CD4-positive, alpha-beta memory T cell (primary cell): ENCODE measurements at regions not wholly inside any gene's neighbourhood (a gene's known extent, or its start where the extent isn't known, plus 50 kb on each side); places are given as distances from the start of the nearest gene placed in this dataset.

ENCODE experiments used
- CTCF ChIA-PET: fragments of 350-600 bp; sonication (Branson Sonifier 250); formaldehyde crosslinking; loops from one replicate; lab custom pipeline; 2021; ENCODE audit warnings: inconsistent platforms; ENCODE audit not compliant: partially characterized antibody; lab: Charles Lee
- POLR2A ChIA-PET: fragments of 350-600 bp; sonication (Branson Sonifier 250); formaldehyde crosslinking; loops from one replicate; lab custom pipeline; 2021; ENCODE audit not compliant: partially characterized antibody; lab: Charles Lee
- DNase-seq, 5 donors: peaks; one replicate each; pipeline versions ENCODE4 v3.0.0 to v3.0.0-alpha.2; 2020 to 2022; ENCODE audit warnings: mixed read lengths in 1 of 5
- H3K27ac ChIP-seq: one replicate; pipeline ENCODE4 v1.7.0; 2013; ENCODE audit warnings: low read depth, low read length
- H3K27me3 ChIP-seq: 2 replicates; pipeline ENCODE4 v1.7.0; 2013; ENCODE audit warnings: mild to moderate bottlenecking, low read length, moderate library complexity; ENCODE audit not compliant: insufficient read depth
- H3K36me3 ChIP-seq: 2 replicates; pipeline ENCODE4 v1.7.0; 2013; ENCODE audit warnings: mild to moderate bottlenecking, low read length, moderate library complexity; ENCODE audit not compliant: insufficient read depth
- H3K4me1 ChIP-seq: 2 replicates; pipeline ENCODE4 v1.7.0; 2013; ENCODE audit warnings: mild to moderate bottlenecking, low read length, moderate library complexity; ENCODE audit not compliant: insufficient read depth
- H3K4me3 ChIP-seq, 2 donors: one replicate each; pipeline ENCODE4 v1.7.0; 2013; ENCODE audit warnings: low read length in 2 of 2, mild to moderate bottlenecking in 1 of 2
- H3K9me3 ChIP-seq, 2 donors: one replicate each; pipeline ENCODE4 v1.7.0; 2013; ENCODE audit warnings: low read length in 2 of 2, control low read depth in 1 of 2; ENCODE audit not compliant: control insufficient read depth in 1 of 2
- H3K27ac Mint-ChIP-seq, 7 donors: one replicate each; pipeline ENCODE4 v1.8.0; 2020 to 2021; ENCODE audit warnings: mixed read lengths in 7 of 7, mild to moderate bottlenecking in 6 of 7, inconsistent platforms in 3 of 7, moderate library complexity in 3 of 7
- H3K27me3 Mint-ChIP-seq, 2 donors: one replicate each; pipeline ENCODE4 v1.8.0; 2020 to 2021; ENCODE audit warnings: mixed read lengths in 2 of 2
- H3K36me3 Mint-ChIP-seq, 2 donors: one replicate each; pipeline ENCODE4 v1.8.0; 2020 to 2021; ENCODE audit warnings: mixed read lengths in 2 of 2, inconsistent platforms in 1 of 2, mild to moderate bottlenecking in 1 of 2
- H3K4me1 Mint-ChIP-seq, 4 donors: one replicate each; pipeline ENCODE4 v1.8.0; 2020 to 2021; ENCODE audit warnings: mixed read lengths in 4 of 4, mild to moderate bottlenecking in 1 of 4
- H3K4me3 Mint-ChIP-seq, 8 donors: one replicate each; pipeline ENCODE4 v1.8.0; 2020 to 2021; ENCODE audit warnings: mixed read lengths in 8 of 8, mild to moderate bottlenecking in 7 of 8, moderate library complexity in 6 of 8, inconsistent platforms in 3 of 8
- H3K9me3 Mint-ChIP-seq, 8 donors: one replicate each; pipeline ENCODE4 v1.8.0; 2020 to 2021; ENCODE audit warnings: mixed read lengths in 8 of 8, mild to moderate bottlenecking in 5 of 8, inconsistent platforms in 3 of 8, moderate library complexity in 1 of 8
- intact Hi-C: fragments of 100-400 bp; cut with micrococcal nuclease; formaldehyde crosslinking; loops from one replicate; pipeline ENCODE4 v1.15.1; 2023

DNA sequence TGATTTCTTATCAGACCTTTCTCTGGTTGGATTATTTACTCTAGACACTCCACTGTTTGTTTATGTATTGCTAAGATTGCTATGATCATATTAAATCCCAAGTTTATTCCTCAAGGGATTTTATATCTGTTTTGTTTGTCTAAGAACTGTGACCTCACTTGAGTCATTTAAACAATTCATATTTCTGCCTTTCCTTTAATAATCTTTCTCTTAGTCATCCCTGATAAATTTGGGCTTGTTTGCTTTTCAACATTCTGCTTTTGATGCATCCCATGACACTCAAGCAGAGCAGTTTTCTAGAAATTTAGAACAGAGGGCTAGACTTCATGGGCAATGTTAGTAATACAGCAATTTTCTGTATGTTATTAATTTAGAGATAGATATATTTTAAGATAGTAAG lies 231.6 kb upstream of the TNC start:
- intact Hi-C loops, result no loop called here
- DNase-seq, result no peak
- H3K4me1 ChIP-seq, result no peaks in the 10 kb centered on the region
- peaks cover 0 to 8% (median 2%) of the 10 kb centered on the region in 4 donors for H3K4me1 Mint-ChIP-seq
- no peak overlapping the region for H3K27ac Mint-ChIP-seq
- peaks cover 0 to 7% (median 4%) of the 10 kb centered on the region in 8 donors for H3K9me3 Mint-ChIP-seq
- ChIA-PET POLR2A (no interaction called here), CTCF (no interaction called here)
- no peaks in the 10 kb centered on the region for H3K36me3 Mint-ChIP-seq
- peaks cover 0 to 3% of the 10 kb centered on the region in 2 donors for H3K27me3 Mint-ChIP-seq
- no peaks in the 10 kb centered on the region for H3K36me3 ChIP-seq
- no peak overlapping the region for H3K27ac ChIP-seq
- H3K4me3 Mint-ChIP-seq, result no peak overlapping the region
- no peaks in the 10 kb centered on the region for H3K9me3 ChIP-seq
- H3K4me3 ChIP-seq, result no peak overlapping the region
- no peaks in the 10 kb centered on the region for H3K27me3 ChIP-seq

DNA sequence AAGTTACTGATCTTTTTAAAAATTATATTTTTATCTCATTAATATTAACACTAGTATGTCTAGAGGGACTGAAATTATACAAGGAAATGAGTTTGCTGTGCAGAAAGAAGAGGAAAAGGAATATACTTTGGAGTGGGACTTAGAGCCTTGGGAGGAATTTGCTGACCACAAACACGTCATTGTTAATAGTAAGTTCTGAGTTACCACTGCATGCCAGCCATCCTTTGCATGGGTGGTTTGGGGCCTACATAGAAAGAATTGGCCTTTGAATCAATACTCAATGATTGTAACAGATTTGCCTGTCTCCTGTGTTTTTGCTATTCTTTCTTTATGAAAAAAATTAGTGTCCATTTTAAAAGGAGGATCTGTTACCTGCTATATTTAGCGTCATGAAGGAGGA lies 232.6 kb upstream of the TNC start:
- intact Hi-C loops, result no loop called here
- Mint-ChIP-seq H3K27me3 (peaks cover 0 to 3% of the 10 kb centered on the region in 2 donors), H3K36me3 (no peaks in the 10 kb centered on the region), H3K27ac (no peak overlapping the region), H3K4me3 (no peak overlapping the region), H3K4me1 (peaks cover 0 to 8% (median 2%) of the 10 kb centered on the region in 4 donors), H3K9me3 (peaks cover 0 to 7% (median 4%) of the 10 kb centered on the region in 8 donors)
- Histone ChIP-seq H3K36me3 (no peaks in the 10 kb centered on the region), H3K4me1 (no peaks in the 10 kb centered on the region), H3K27me3 (no peaks in the 10 kb centered on the region), H3K9me3 (no peaks in the 10 kb centered on the region), H3K4me3 (no peak overlapping the region), H3K27ac (no peak overlapping the region)
- CTCF ChIA-PET, result no interaction called here
- POLR2A ChIA-PET, result no interaction called here
- DNase-seq, result no peak

DNA sequence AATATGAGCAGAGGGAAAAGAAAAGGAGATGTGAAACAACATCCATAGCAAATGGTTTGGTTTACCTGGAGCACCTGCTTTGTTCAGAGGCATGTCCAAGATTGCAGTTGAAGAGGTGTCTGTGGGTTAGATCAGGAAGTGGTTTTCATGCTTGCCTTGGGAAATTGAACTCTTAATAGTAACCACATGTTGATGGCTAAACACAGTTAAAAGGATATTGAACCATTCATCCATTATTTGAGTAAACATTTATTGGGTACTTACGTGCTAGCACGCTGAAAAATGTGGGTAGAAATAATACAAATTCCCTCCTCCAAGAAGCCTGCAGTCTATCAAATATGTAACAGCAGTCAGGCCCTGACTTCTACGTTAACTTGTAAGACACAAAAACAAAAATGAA lies 235.7 kb upstream of the TNC start:
- H3K9me3 ChIP-seq, result no peaks in the 10 kb centered on the region
- Mint-ChIP-seq H3K27ac (no peak overlapping the region), H3K36me3 (no peaks in the 10 kb centered on the region), H3K4me1 (peaks cover 0 to 8% (median 2%) of the 10 kb centered on the region in 4 donors), H3K9me3 (peaks cover 0 to 3% (median 0%) of the 10 kb centered on the region in 8 donors), H3K27me3 (peaks cover 2 to 4% of the 10 kb centered on the region in 2 donors), H3K4me3 (no peak overlapping the region)
- H3K4me1 ChIP-seq, result no peaks in the 10 kb centered on the region
- no peaks in the 10 kb centered on the region for H3K36me3 ChIP-seq
- intact Hi-C loops, result no loop called here
- H3K4me3 ChIP-seq, result no peak overlapping the region
- H3K27me3 ChIP-seq, result no peaks in the 10 kb centered on the region
- CTCF ChIA-PET, result no interaction called here
- H3K27ac ChIP-seq, result no peak overlapping the region
- POLR2A ChIA-PET, result no interaction called here
- DNase-seq, result no peak

DNA sequence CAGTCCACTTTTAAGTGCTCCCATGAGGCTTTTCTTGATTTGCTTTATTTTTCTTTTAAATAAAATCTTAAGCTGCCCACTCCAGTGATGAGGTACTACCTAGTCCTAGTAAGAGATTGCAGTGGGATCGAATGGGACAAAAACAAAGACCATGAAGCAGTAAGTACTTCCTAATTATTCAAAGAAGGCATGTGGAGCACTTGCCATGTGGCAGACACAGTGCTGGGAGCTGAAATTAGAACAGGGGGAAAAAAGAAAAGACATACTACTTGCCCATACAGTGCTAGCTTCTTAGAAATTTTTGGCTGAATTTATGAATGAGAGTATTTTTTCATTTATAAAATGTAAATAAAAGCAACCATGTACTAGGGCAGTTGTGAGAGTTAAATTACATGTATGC lies 239.9 kb upstream of the TNC start:
- Histone ChIP-seq H3K9me3 (no peaks in the 10 kb centered on the region), H3K36me3 (no peaks in the 10 kb centered on the region), H3K4me3 (no peak overlapping the region), H3K27ac (no peak overlapping the region), H3K27me3 (no peaks in the 10 kb centered on the region), H3K4me1 (no peaks in the 10 kb centered on the region)
- ChIA-PET POLR2A (no interaction called here), CTCF (no interaction called here)
- intact Hi-C loops, result no loop called here
- H3K4me3 Mint-ChIP-seq, result no peak overlapping the region
- H3K27me3 Mint-ChIP-seq, result peaks cover 2 to 4% of the 10 kb centered on the region in 2 donors
- peaks cover 0 to 8% (median 2%) of the 10 kb centered on the region in 4 donors for H3K4me1 Mint-ChIP-seq
- no peaks in the 10 kb centered on the region for H3K36me3 Mint-ChIP-seq
- peaks cover 0 to 3% (median 0%) of the 10 kb centered on the region in 8 donors for H3K9me3 Mint-ChIP-seq
- no peak for DNase-seq
- H3K27ac Mint-ChIP-seq, result no peak overlapping the region

DNA sequence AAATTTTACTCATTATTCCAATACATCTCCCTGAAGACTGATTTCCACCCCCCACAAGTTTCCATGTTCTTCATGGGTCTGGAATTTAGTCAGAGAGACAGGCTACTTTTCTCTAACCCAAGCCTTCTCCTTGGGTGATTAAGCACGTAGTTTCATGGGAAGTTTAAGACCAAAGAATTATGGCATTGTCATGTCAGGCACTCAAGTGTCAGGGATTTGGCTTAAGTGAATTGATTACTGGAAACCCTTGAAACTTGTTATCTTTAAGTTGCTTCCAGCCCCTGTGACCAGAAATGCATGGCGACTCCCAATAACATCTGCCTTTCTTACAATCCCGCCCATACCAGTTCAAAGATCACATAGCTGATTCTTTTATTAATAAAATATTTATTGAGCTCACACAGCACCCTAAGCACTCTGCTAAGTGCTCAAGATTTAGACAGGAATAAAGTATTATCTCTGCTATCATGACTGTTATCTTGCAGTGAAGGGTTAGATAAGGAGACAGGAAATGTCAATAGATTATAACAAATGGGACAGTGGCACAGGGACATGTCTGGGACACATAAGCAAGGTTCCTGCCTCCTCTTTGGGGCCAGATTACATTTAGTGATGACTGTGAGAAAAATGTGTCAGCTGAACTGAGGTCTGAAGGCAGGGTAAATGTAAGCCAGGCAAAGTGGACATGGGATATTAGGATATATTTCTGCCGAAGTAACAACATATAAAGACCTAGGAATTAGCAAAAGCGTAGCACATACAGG lies 241.2 kb upstream of the TNC start:
- Mint-ChIP-seq H3K27ac (no peak overlapping the region), H3K4me3 (no peak overlapping the region), H3K27me3 (peaks cover 4% of the 10 kb centered on the region in 2 donors), H3K4me1 (no peaks in the 10 kb centered on the region), H3K36me3 (no peaks in the 10 kb centered on the region), H3K9me3 (peaks cover 0 to 2% (median 0%) of the 10 kb centered on the region in 8 donors)
- no peaks in the 10 kb centered on the region for H3K4me1 ChIP-seq
- ChIA-PET CTCF (no interaction called here), POLR2A (no interaction called here)
- H3K36me3 ChIP-seq, result no peaks in the 10 kb centered on the region
- no peak overlapping the region for H3K4me3 ChIP-seq
- H3K27ac ChIP-seq, result no peak overlapping the region
- H3K27me3 ChIP-seq, result no peaks in the 10 kb centered on the region
- intact Hi-C loops, result no loop called here
- H3K9me3 ChIP-seq, result no peaks in the 10 kb centered on the region
- no peak for DNase-seq

DNA sequence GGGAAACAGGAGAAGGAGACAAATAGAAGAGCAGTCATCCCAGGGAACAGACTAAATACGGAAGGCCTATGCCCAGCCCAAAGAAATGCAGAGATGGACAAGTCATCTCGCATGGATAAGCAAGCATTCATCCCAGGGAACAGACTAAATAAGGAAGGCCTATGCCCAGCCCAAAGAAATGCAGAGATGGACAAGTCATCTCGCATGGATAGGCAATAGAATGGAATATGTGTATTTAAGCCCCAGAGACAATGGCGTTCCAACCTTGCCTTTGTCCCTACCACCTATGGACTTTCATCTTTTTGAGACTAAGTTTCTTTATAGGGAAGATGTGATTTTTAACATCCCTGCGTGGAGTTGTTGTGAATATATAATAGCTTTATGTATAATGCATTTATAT lies 242.2 kb upstream of the TNC start:
- Mint-ChIP-seq H3K9me3 (peaks cover 0 to 2% (median 0%) of the 10 kb centered on the region in 8 donors), H3K4me3 (no peak overlapping the region), H3K27ac (no peak overlapping the region), H3K36me3 (no peaks in the 10 kb centered on the region), H3K4me1 (no peaks in the 10 kb centered on the region), H3K27me3 (peaks cover 4% of the 10 kb centered on the region in 2 donors)
- Histone ChIP-seq H3K9me3 (no peaks in the 10 kb centered on the region), H3K36me3 (no peaks in the 10 kb centered on the region), H3K4me1 (no peaks in the 10 kb centered on the region), H3K27ac (no peak overlapping the region), H3K27me3 (no peaks in the 10 kb centered on the region), H3K4me3 (no peak overlapping the region)
- ChIA-PET POLR2A (no interaction called here), CTCF (no interaction called here)
- no peak for DNase-seq
- intact Hi-C loops, result no loop called here

DNA sequence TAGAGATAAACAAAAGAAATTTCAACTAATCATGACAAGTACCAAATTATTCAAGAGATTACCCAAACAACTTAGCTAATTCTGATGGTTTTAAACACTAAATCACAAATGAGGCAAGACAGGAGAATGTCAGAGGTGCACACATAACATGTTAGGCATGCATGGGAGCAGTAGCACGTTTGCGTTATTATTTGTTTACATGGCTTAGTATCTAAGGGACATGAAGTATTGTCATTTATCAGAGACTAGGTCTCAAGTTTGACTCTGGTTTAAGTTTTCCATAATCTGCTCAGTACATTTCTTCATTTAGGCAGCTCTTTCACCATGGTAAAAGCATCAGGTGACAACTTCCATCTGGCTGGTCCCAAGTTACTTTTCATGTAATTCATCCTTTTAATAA lies 244.1 kb upstream of the TNC start:
- H3K4me1 Mint-ChIP-seq, result no peaks in the 10 kb centered on the region
- POLR2A ChIA-PET, result no interaction called here
- H3K27ac Mint-ChIP-seq, result no peak overlapping the region

More for the DNA sequence above, 244.1 kb upstream of the TNC start:
- H3K27ac ChIP-seq, result no peak overlapping the region
- H3K4me3 ChIP-seq, result no peak overlapping the region
- H3K27me3 ChIP-seq, result no peaks in the 10 kb centered on the region
- H3K4me1 ChIP-seq, result no peaks in the 10 kb centered on the region
- no peaks in the 10 kb centered on the region for H3K36me3 ChIP-seq
- Mint-ChIP-seq H3K4me3 (no peak overlapping the region), H3K27me3 (peaks cover 3 to 4% of the 10 kb centered on the region in 2 donors), H3K9me3 (peaks cover 0 to 2% (median 0%) of the 10 kb centered on the region in 8 donors), H3K36me3 (no peaks in the 10 kb centered on the region)
- DNase-seq, result no peak
- H3K9me3 ChIP-seq, result no peaks in the 10 kb centered on the region
- intact Hi-C loops, result no loop called here
- CTCF ChIA-PET, result no interaction called here
